ENCODE measurements at regions not wholly inside any gene's neighbourhood (a gene's known extent, or its start where the extent isn't known, plus 50 kb on each side); places are given as distances from the start of the nearest gene placed in this dataset.

GRCh38 chr16:86913886-86914285 is 335.5 kb downstream of the FOXL1 start:
- TF ChIP-seq CTCF (IDR thresholded peaks at IDR 0.05) (no peak), ZFX (IDR thresholded peaks at IDR 0.05; ENCODE audit: borderline replicate concordance) (no peak)
- H3K27ac ChIP-seq = no peak overlapping the region

- H3K27ac ChIP-seq = no peak overlapping the region
- TF ChIP-seq CTCF (IDR thresholded peaks at IDR 0.05) = no peak
- no peak for TF ChIP-seq ZFX (IDR thresholded peaks at IDR 0.05; ENCODE audit: borderline replicate concordance)
These were observed 336.7 kb downstream of the FOXL1 start for GRCh38 chr16:86914876-86915717.

GRCh38 chr16:86917471-86918365 is 339.4 kb downstream of the FOXL1 start:
- TF ChIP-seq CTCF (IDR thresholded peaks at IDR 0.05) (no peak), ZFX (IDR thresholded peaks at IDR 0.05; ENCODE audit: borderline replicate concordance) (no peak)
- H3K27ac ChIP-seq = no peak overlapping the region

- H3K27ac ChIP-seq = no peak overlapping the region
- TF ChIP-seq CTCF (IDR thresholded peaks at IDR 0.05) = no peak
These were observed 340.3 kb downstream of the FOXL1 start for GRCh38 chr16:86918637-86919036.

GRCh38 chr16:86919078-86919477 is 340.7 kb downstream of the FOXL1 start:
- no peak overlapping the region for H3K27ac ChIP-seq
- TF ChIP-seq CTCF (IDR thresholded peaks at IDR 0.05) (no peak), ZFX (IDR thresholded peaks at IDR 0.05; ENCODE audit: borderline replicate concordance) (no peak)

GRCh38 chr16:86919578-86920305 is 341.4 kb downstream of the FOXL1 start:
- no peak for TF ChIP-seq CTCF (IDR thresholded peaks at IDR 0.05)
- no peak for TF ChIP-seq ZFX (IDR thresholded peaks at IDR 0.05; ENCODE audit: borderline replicate concordance)
- no peak overlapping the region for H3K27ac ChIP-seq

Data from 22Rv1 (cell line).